ENCODE measurements at regions not wholly inside any gene's neighbourhood (a gene's known extent, or its start where the extent isn't known, plus 50 kb on each side); places are given as distances from the start of the nearest gene placed in this dataset.

DNA sequence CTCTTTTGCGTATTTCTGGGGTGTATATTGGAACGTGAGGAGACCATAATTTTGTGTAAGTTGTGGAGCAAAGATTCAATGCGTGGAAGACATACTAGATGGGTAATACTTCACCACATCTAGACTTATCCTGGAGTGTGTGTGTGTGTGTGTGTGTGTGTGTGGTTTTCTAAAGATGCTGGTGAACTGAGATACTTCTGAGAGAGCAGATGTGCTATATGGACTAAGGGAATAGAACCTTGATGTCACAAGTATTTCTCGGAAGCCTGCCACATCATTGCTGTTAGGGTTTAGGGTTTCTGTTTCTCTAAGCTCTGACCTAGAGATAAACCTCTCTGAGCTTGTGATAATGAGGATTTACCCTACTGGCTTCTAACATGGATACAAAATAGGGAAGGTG is 138.8 kb downstream of the DACT1 start:
- no peaks in the 10 kb centered on the region for H3K23me2 ChIP-seq (ENCODE audit: insufficient read length, low read depth, low read length, poor library complexity, severe bottlenecking)
- H4K8ac ChIP-seq (replicated peaks; ENCODE audit: insufficient read length, low read depth, low read length), result no peak overlapping the region
- H3K9me3 ChIP-seq (ENCODE audit: control insufficient read depth, low read depth, low read length), result no peaks in the 10 kb centered on the region
- no peak overlapping the region for H4K5ac ChIP-seq (ENCODE audit: insufficient read length, low read depth, low read length)
- H3K4me1 ChIP-seq (ENCODE audit: insufficient read depth, low read length), result peaks cover 3% of the 10 kb centered on the region
- H3K4me3 Mint-ChIP-seq, result no peak overlapping the region
- H2AFZ ChIP-seq (ENCODE audit: low read length), result no peak overlapping the region
- H3K27ac ChIP-seq (ENCODE audit: insufficient read length, low read depth, low read length), result no peak overlapping the region
- no peaks in the 10 kb centered on the region for H3K79me2 ChIP-seq (ENCODE audit: insufficient read depth, low read length)
- no peak overlapping the region for H3K4ac ChIP-seq (ENCODE audit: low read depth, low read length)
- H3K27me3 Mint-ChIP-seq (ENCODE audit: low read depth), result peaks cover 55% of the 10 kb centered on the region
- no peak overlapping the region for H3K56ac ChIP-seq (ENCODE audit: insufficient read length, low read depth, low read length)
- no peak overlapping the region for H3K27ac Mint-ChIP-seq
- H3K14ac ChIP-seq (ENCODE audit: insufficient read depth, low read length), result no peak overlapping the region
- H4K20me1 ChIP-seq (ENCODE audit: control insufficient read depth, insufficient read depth, insufficient read length), result no peaks in the 10 kb centered on the region
- H2BK20ac ChIP-seq (ENCODE audit: low read depth, low read length, poor library complexity, severe bottlenecking), result no peak overlapping the region
- no peak overlapping the region for H3T11ph ChIP-seq (ENCODE audit: low read length)
- no peak overlapping the region for H3K9ac ChIP-seq (ENCODE audit: extremely low read depth, insufficient read length, low read length)
- no peak overlapping the region for H2BK5ac ChIP-seq (ENCODE audit: insufficient read length, low read length)
- H3K23ac ChIP-seq (ENCODE audit: insufficient read length, low read depth, low read length), result no peak overlapping the region
- TF ChIP-seq, protein P1, sequence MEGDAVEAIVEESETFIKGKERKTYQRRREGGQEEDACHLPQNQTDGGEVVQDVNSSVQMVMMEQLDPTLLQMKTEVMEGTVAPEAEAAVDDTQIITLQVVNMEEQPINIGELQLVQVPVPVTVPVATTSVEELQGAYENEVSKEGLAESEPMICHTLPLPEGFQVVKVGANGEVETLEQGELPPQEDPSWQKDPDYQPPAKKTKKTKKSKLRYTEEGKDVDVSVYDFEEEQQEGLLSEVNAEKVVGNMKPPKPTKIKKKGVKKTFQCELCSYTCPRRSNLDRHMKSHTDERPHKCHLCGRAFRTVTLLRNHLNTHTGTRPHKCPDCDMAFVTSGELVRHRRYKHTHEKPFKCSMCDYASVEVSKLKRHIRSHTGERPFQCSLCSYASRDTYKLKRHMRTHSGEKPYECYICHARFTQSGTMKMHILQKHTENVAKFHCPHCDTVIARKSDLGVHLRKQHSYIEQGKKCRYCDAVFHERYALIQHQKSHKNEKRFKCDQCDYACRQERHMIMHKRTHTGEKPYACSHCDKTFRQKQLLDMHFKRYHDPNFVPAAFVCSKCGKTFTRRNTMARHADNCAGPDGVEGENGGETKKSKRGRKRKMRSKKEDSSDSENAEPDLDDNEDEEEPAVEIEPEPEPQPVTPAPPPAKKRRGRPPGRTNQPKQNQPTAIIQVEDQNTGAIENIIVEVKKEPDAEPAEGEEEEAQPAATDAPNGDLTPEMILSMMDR (conservative IDR thresholded peaks at IDR 0.05), result no peak
- H3K27me3 ChIP-seq (ENCODE audit: insufficient read depth, low read length), result no peaks in the 10 kb centered on the region
- peaks cover 0 to 4% (median 0%) of the 10 kb centered on the region in 3 experiments; a peak in 2 of 7 replicates for H3K36me3 Mint-ChIP-seq (ENCODE audit: insufficient read depth in 1 of 3, low read depth in 3 of 3)
- no peak overlapping the region for H2BK12ac ChIP-seq (ENCODE audit: insufficient read length, low read depth, low read length)
- H3K4me1 Mint-ChIP-seq, result peaks cover 15 to 23% of the 10 kb centered on the region in 2 experiments
- peaks cover 3 to 7% of the 10 kb centered on the region in 2 experiments; a peak in 4 of 5 replicates for H3K9me3 Mint-ChIP-seq
- no peak overlapping the region for H2BK15ac ChIP-seq (ENCODE audit: low read depth, low read length)
- H3K18ac ChIP-seq (ENCODE audit: insufficient read length, low read depth, low read length), result no peak overlapping the region
- no peak overlapping the region for H2AK5ac ChIP-seq (ENCODE audit: insufficient read length, low read length)
- H3K79me1 ChIP-seq (ENCODE audit: insufficient read depth, low read depth, low read length, poor library complexity, severe bottlenecking), result no peaks in the 10 kb centered on the region
- no peak overlapping the region for H2BK120ac ChIP-seq (ENCODE audit: low read depth, low read length, poor library complexity, severe bottlenecking)
- H3K4me2 ChIP-seq (ENCODE audit: insufficient read depth, insufficient read length, low read length), result no peak overlapping the region
- H4K91ac ChIP-seq (ENCODE audit: insufficient read length, low read depth, low read length), result no peak overlapping the region
- WGBS (ENCODE audit: extremely low coverage, insufficient read length, low lambda C conversion rate), result no CpG with 5 or more reads among the region's 4 CpGs
- no peak for DNase-seq
